ENCODE measurements at regions not wholly inside any gene's neighbourhood (a gene's known extent, or its start where the extent isn't known, plus 50 kb on each side); places are given as distances from the start of the nearest gene placed in this dataset.

GRCh38 chr1:189530162-189530561 lies 947.5 kb downstream of the BRINP3 start:
- no peak for TF ChIP-seq ZNF70 (CRISPR knock-in tag; IDR thresholded peaks at IDR 0.05)
- no peak for TF ChIP-seq PPARA (CRISPR knock-in tag; IDR thresholded peaks at IDR 0.05; ENCODE audit: borderline replicate concordance)
- TF ChIP-seq TCF4 (CRISPR knock-in tag; IDR thresholded peaks at IDR 0.05; ENCODE audit: borderline replicate concordance), result no peak
- no peak for TF ChIP-seq ZNF8 (CRISPR knock-in tag; IDR thresholded peaks at IDR 0.05)

Data from SK-N-SH treated with all-trans-retinoic acid at 6 μM for 48 hours (cell line).